ENCODE measurements at regions not wholly inside any gene's neighbourhood (a gene's known extent, or its start where the extent isn't known, plus 50 kb on each side); places are given as distances from the start of the nearest gene placed in this dataset.

DNA sequence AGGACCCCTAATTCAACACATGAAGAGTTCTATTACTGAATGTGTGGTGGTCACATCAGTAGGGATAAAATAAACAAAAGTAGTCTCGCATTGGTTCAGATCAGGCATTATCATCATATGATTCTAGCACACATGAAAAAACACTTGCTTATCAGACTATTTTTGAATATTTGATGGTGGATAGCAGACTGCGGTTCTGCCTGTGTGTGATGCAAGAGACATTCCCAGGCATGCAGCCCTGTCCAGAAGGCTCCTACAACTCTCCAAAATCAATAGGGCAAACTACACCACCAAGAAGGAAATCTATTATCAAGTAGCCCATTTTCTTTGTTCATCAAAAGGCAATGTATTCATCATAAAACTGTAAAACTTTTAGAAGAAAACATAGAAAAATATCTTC lies 304.7 kb downstream of the DUSP10 start:
- TF ChIP-seq GATA2 (IDR thresholded peaks at IDR 0.05; ENCODE audit: low read depth, low read length) (no peak), GATA3 (IDR thresholded peaks at IDR 0.05; ENCODE audit: low read depth, low read length) (no peak)

Data from SH-SY5Y (cell line).